COLO668 (cell line): ENCODE measurements at regions not wholly inside any gene's neighbourhood (a gene's known extent, or its start where the extent isn't known, plus 50 kb on each side); places are given as distances from the start of the nearest gene placed in this dataset.
A peak's percentile ranks its signal among the peaks of the same experiment; 100 is the strongest.
"Not testable (repeated sequence)": the region's sequence is repeated elsewhere in the genome, so short reads cannot be mapped to it uniquely, and the experiment has no call there.

ENCODE experiments used
- DNase-seq: peaks from one replicate; lab custom pipeline; 2025; ENCODE audit not compliant: unreplicated experiment; lab: John Stamatoyannopoulos, UW

DNA sequence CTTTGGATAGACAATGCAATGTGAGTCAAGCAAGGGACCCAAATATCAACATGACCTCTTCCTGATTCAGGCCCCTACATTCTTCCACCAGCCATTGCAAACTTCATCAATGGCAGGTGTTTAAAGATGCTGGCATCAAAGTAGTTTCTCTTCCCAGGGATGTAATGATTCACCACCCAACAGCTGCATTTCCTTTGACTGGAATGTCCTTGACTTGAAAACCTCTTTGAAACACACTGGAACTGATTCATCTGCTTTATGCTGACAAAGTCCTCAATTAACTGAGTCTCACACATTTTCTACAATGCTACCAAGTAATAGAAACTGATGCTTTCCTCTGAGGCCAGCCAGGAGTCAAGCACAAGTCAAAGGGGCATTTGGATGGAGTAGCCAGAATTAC, 385.5 kb downstream of the GBE1 start:
- no peak for DNase-seq

DNA sequence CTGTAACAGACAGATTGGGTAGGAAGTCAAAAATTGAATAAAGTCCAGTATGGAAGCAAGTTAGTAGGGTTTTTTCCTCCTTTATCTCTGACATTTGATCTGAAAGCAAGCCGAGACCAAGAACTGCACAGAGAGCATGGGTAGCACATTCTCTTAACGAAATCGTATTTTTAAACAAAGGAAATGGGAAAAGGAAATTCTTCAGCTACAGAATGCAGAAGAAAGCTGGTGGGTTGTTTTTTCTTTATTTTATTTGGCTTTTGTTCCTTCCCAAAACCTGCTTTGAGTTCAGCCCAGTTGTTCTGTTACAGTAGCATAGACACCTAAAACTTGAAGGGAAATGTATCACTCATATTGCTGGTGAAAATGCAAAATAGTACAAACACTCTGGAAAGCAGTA, 397.0 kb downstream of the GBE1 start:
- DNase-seq: no peak

DNA sequence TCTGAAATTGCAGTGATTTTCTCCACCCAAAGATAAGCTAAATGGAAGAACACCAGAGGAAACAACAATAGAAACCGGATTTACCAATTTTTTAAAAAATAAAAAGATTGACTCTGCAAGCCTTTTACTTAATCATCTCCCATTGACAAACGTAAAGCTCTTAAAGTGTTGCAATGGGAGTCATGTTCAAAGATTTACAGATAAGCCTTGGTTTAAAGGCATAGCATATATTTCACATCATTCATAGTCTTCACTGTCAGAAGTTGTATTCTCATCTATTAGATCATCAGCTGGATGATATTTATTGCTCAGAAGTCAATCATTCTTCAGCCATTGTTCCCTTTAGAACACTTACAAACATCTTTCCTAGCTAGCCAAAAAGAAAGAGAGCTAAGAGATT, 397.6 kb downstream of the GBE1 start:
- no peak for DNase-seq

DNA sequence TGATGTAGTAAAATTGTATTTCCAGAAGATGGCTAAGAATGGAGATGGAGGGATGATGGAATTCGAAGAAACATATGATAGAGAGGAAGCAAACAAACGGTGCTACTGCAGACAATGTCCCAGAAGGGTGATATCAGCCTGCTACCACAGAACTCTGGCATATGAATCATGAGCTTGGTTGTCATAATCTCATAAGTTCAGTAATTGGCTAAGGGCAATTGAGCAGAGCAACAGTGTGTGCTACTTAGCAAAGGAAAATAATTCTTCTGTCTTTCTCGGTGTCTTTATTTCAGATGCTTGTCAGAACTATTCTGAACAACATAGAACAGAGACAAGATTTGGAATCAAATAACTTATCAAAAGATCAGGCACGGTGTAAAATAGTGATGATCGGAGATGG, 407.3 kb downstream of the GBE1 start:
- no peak for DNase-seq

DNA sequence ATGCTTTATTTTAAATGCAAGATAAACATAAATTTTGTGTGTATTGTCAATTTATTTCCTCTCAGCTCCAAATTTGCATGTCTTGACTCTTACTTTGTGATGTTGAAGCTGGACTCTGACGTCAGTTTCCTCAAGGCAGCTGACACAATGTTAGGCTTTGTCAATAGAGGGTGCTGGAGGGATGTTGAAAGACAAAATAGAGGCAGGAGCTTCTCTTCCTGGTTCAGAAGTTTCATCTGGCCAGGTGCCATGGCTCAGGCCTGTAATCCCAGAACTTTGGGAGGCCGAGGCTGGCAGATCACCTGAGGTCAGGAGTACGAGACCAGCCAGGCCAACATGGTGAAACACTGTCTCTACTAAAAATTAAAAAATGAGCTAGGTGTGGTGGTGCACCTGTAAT, 408.6 kb downstream of the GBE1 start:
- peak; percentile 6 for DNase-seq

DNA sequence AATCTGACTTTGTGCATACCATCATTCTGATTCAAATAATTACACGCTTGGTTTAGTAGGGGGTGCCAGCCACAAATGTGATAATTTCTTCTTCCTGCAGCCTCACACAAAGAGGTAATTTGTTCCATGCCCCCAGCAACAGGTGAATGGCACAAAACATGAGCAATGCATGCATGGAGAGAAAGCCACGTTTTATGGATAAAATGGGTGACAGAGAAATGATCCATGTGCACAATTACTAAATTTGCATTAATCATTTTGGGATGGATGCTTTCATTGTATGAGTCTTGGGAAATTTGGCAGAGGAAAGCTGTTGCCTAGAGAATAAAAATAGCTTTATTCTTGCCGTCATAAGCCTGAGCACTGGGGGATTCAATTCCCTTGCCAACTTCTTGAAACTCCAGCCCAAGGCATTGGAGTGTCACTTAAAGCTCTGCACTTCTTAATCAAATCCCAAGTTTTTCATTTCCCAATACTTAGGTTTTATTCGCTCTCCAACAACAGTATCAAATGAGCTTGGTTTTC, 411.6 kb downstream of the GBE1 start:
- no peak for DNase-seq

DNA sequence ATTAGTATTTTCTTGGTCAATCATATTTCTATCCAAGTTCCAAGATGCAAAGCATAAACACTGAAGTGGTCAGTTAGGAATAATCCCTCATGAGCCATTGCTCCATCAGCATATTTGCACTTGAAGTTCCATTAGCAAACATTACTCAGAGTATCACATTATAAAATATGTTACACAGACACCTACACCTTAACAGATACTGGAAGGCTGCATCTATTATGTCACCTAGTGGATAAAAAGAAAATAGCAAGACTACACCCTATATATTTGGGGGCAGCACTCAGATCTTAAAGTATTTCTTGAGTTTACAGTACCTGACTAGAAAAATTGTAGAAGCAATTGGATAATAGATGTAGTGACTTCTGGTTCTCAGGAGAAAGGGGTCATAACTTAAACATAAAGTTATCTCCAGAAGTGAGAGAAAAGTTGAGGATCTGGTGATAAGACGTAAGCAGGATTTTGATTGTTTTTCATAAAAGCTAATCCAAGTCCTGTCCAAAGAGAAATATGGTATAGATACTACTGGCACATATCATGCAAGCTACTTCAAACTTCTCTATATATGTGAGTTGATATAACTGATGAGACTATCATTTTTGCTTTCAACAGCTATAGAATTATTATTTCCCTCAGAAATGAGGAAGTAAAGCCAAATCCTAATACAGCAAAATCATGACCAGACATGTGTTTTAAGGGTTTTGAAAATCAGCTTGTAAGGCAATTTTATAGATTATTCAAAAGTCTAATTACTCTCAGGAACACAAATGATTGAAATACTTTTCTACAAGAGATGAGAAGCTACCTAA, 422.2 kb downstream of the GBE1 start:
- DNase-seq: no peak

DNA sequence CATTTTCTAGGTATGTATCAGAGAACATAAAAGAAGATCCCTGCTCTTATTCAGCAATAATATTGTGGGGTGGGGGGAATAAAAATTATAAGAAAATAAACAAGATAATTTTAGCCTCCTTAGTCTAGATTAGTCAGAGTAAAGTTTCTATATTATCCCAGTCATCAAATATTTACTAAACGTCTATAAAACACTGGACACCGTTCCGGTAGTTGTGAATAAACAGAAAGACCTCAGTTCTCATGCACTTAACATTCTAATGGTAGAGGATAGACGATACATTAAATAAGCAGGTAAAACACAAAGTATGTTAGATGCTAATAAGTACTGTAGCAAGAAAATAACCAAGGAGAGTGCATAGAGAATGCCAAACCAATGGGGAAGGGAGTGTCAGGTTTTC, 425.0 kb downstream of the GBE1 start:
- no peak for DNase-seq

DNA sequence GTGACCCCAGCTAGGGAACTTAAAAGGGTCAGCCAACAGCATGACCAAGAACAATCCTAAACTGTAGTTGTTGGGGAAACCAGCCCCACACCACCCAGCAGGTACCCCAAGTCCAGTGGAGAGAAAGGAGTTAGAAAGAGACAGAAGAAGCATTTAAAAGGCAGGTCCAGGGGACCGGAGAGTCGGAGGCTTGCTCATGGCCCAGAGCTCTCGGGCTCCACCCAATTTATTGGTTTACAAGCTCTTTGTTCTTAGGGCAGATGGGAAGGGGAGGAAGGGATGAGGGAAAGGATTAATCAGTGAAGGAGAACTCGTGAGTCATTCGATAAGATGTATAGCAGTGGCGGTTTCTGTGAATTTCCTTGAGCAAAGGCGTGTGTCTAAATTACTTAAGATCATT, 431.6 kb downstream of the GBE1 start:
- not testable (repeated sequence) for DNase-seq

DNA sequence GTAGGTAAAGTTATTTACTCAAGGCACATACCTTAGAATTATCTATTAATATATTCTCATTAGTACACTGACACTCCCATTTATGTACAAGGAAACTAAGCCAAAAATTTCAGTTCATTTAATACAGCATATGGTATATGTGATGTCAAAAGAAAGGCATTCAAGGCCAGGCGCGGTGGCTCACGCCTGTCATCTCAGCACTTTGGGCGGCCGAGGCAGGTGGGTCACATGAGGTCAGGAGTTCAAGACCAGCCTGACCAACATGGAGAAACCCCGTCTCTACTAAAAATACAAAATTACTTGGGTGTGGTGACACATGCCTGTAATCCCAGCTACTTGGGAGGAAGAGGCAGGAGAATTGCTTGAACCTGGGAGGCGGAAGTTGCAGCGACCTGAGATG, 435.2 kb downstream of the GBE1 start:
- DNase-seq: no peak

DNA sequence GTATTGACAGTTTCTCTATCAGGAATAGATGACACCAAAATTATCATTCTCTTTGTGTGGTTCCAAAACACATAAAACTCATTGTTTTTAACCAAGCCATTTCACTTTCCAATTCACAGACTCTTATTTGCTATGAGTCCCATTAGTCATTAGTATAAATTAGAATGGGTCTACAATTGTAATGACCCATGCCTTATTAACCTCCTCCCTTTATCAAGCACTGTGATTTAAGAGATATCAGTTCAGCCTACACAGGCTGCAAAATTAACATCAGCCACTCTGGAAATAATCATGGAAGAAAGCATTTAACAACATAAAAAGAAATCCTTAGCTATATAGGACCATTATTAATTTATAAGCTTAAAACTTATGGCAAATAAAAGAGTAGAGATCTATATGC, 440.6 kb downstream of the GBE1 start:
- DNase-seq: no peak

DNA sequence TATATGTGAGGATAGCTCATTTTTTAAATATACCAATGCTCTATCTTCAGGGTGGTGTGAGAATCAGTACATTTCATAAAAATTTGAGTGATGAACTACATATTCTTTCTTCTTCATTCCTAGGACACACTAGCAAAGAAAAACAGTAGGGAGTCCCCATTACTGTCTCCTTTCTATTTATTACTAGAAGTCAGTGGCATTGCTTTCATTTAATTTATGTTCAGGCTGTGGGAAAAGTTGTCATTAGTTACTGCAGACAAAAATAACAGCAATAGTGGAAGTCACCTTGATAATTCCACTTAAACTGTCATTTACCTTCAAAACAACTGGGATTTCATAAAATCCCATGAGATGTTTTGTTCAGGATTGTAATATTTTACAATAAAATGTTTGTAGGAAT, 446.4 kb downstream of the GBE1 start:
- no peak for DNase-seq

DNA sequence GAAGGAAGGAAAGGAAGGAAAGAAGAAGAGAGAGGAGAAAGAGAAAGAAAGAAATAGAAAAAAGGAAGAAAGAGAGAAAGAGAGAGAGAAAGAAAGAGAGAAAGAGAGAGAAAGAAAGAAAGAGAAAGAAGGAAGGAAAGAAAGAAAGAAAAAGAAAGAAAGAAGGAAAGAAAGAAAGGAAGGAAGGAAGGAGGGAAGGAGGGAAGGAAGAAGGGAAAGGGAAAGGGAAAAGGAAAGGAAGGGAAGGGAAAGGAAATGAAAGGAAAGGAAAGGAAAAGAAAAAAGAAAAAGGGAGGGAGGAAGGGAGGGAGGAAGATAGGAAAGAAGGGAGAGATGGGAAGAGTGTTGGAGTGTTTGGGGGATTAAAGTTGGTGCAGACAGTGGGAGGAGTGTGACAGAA, 450.1 kb downstream of the GBE1 start:
- no peak for DNase-seq

DNA sequence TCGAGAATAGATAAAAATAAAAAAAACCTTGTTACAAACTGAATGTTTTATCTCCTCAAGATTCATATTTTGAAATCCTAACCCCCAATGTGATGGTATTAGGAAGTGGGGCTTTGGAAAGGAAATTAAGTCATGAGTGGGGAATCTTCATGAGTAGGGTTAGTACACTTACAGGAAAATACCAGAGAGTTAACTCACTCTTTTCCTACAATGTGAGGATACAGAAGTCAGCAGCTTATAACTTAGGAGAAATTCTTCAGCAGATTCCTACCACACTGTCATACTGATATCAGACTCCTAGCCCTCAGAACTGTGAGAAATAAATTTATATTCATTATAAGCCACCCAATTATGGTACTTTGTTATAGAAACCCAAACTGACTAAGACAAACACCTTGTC, 453.1 kb downstream of the GBE1 start:
- no peak for DNase-seq

DNA sequence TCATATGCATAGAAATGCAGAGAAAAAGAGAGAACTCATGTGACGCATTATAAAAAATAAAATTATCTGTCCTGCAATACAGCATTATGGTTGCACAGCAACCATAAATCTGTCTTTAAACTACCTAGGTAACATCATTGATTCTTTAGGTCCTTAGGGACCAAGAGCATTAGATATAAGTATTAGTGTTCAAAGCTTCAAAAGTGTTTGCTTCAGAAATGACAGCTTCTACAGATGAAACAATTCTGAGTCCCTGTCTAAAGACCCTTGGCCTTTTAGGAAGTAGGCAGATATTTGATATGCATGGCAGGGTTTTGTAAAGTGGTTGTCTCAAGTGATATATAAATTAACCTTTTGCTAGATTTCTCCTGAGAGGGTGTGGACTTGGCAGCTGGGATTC, 454.2 kb downstream of the GBE1 start:
- DNase-seq: no peak

DNA sequence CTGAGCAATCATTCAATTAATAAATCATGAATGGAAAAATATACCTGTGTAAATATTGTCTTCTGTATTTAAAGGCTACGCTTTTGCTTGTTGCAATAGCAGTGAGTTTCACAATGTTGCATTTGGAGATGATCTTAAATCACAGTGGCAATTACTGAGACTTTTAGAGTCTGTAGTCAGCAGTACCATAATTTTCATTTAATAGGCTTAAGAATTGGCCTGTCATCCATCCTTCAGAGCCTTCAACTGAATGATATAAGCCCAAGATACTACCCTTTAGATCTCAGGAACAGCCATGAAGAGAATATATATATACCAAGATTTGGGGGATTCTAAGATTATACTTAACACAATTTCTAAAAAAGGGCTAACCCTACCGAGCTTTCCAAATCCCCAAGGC, 458.1 kb downstream of the GBE1 start:
- DNase-seq: no peak

DNA sequence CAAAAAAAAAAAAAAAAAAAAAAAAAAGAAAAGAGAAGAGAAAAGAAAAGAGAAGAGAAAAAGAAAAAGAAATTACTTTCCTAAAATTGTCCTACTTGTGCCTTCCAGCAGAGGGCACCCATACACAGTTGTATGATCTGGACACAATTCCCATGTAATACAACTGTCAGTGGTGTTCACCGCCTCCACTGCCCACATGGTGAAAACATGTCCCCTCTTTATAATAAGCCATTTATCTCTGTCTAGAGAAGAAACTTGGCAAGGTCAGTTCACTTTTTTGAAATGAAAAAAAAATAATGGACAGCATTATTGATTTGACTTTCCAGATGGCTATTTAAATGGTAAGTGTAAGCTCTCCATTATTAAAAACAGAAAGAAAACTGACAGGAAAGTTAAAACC, 459.4 kb downstream of the GBE1 start:
- peak; percentile 13 for DNase-seq

DNA sequence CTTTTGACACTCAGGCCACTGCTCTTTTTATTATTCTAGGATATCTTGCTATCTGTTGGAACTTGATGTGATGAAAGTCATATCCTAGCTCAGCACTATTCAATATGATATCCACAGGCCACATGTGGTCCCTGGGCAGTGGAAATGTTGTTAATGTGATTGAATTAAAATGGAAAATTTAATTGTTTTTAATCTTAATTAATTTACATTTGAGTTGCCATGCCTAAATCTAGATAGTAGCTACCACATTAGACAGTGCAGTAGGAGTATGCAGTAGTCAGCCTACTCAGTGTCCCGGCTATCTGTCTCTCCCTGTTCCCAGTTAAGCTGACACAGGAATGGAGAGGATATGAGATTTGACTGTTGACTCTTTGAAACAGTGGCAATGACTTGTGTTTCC, 460.2 kb downstream of the GBE1 start:
- no peak for DNase-seq

DNA sequence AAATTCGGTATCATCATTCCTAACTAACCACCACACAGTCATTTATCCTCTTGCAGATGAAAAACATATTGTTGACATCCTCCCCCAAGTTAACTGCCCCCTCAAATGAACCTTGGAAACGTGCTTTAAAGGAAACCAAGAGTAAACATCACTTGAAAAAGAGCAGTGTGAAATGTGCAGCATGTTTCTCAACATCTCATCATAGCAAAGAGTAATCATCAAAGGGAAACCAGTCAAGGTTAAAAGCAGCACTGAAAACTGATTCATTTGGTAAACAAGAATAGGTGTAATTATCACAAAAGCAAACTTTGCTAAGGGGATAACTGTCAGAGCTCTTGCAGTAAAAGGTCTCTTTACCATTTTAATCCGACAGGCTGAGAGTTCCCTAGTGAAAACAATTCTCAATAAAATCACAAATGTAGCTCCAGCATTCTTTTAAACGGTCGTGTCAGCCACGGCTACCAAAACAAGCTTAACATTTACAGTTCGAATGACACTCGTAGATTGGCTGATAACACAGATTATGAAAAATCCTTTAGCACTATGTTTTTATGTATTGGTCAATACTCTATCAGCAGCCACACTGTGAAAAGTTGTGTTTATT, 461.0 kb downstream of the GBE1 start:
- no peak for DNase-seq

DNA sequence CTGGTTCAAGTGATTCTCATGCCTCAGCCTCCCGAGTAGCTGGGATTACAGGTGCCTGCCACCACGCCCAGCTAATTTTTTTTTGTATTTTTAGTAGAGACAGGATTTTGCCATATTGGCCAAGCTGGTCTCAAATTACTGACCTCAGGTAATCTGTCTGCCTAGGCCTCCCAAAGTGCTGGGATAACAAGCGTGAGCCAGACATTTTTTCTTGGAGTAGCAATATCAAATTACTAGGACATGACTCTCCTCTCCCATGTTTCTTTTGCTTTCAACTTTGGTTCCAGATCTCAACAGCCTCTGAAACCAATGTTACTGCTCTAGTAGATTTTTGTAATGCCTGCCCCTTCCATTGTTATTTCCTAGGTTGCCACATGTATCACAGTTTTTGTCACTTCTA, 462.0 kb downstream of the GBE1 start:
- DNase-seq: no peak

DNA sequence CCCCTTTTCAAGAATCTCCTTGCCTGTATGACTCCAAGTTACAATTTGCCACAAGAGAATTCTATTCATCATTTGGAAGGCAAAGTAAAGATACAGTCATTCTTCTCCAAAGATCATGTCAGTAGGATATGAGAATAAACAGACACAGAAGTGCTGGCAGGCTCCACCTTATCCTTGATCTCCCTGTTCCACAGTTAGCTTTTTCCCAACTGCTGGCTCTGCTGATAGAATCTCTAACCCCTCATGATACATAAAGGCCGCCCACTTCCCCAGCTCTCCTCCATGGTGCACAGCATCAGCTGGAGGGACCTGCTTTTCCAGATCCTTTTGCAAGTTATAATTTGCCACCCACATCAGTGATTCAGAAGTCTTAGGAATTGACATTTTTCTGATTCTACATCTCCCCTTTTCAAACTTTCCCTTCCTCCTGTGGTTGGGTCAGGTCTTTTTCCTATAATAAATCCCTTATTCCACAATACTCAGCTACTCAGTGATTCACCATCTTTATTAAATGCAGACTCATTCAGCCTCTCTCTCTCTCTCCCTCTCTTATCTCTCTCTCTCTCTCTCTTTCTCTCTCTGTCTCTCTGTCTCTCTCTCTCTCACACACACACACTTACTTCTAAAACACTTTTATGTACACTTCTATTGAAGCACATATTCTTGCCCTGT, 465.4 kb downstream of the GBE1 start:
- no peak for DNase-seq

DNA sequence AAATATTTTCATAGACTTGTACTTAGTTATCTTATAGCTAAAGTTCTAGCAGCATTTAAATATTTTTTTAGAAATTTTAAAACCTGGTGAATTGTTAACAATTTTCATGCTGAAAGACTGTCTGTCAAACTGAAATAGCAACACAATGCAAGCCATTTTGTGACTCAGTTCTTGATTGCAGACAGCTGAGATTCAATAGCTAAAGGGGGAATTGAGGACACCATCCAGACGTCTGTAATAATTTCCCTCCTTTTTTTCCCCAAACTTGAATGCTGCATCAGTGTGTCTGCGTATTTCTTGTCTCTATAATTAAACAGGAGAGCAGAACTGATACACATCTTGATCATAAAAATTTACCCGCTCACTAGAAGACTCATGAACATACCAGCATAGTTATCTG, 468.3 kb downstream of the GBE1 start:
- no peak for DNase-seq
